Activated T-helper 17 cell treated with anti-CD3 and anti-CD28 coated beads, Interleukin-2, amount 50 U/mL, for 72 hours (primary cell): ENCODE measurements at regions not wholly inside any gene's neighbourhood (a gene's known extent, or its start where the extent isn't known, plus 50 kb on each side); places are given as distances from the start of the nearest gene placed in this dataset.
A peak's percentile ranks its signal among the peaks of the same experiment; 100 is the strongest.

Experiments used
- ATAC-seq: fragments of 150-1000 bp; cut with Tn5 transposase; replicated peaks from 2 replicates; pipeline ENCODE4 v1.10.0; 2021; ENCODE audit warnings: mild to moderate bottlenecking, moderate library complexity
- H3K27ac Mint-ChIP-seq: one replicate; pipeline ENCODE4 v1.8.0; 2022; ENCODE audit warnings: mixed read lengths
- H3K27me3 Mint-ChIP-seq: one replicate; pipeline ENCODE4 v1.8.0; 2022; ENCODE audit warnings: mixed read lengths
- H3K36me3 Mint-ChIP-seq: one replicate; pipeline ENCODE4 v1.8.0; 2022; ENCODE audit warnings: low read depth, mild to moderate bottlenecking, mixed read lengths
- H3K4me1 Mint-ChIP-seq: one replicate; pipeline ENCODE4 v1.8.0; 2022; ENCODE audit warnings: mixed read lengths
- H3K4me3 Mint-ChIP-seq: one replicate; pipeline ENCODE4 v1.8.0; 2022; ENCODE audit warnings: mild to moderate bottlenecking, mixed read lengths
- H3K9me3 Mint-ChIP-seq: one replicate; pipeline ENCODE4 v1.8.0; 2022; ENCODE audit warnings: mixed read lengths

DNA sequence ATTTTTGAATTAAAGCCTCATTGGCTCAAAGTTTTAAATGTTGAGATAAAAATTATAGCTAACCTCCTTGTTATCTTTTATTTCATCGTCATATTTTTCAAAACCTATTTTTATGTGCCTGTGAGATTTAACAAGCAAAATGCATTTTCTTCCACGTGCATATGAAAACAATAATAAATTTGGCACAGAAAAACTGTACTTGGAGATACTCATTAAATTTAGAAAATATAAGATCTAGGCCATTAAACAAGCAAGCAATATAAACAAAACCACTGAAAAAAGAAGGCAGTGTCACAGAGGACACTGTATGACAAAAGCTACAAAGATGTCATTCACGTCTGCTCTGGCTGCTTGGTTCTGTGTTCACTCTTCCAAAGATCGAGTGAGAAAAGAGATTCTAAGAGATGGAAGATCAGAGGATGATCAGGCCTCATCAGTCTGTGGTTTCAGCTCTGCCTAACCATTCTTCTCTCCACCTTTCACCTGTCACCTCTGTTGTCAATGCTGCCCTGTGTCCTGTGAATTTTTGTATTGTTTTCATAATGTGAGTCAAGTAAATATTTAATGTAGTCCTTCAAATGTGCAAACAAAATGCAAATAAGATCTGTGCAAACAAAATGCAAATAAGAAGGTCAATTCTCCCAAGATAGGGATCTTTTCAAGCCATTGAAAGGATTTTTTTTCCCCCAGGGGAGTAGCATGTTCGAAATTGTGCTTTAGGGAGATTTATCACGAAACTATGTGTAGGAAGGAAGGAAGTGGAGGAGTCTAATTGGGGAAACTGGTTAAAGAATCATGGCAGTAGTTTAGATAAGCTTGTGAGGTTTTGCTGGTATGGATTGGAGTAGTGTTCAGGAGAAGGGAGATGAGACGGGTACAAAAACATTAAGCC lies 138.7 kb upstream of the RBMS1 start:
- no peak for ATAC-seq

DNA sequence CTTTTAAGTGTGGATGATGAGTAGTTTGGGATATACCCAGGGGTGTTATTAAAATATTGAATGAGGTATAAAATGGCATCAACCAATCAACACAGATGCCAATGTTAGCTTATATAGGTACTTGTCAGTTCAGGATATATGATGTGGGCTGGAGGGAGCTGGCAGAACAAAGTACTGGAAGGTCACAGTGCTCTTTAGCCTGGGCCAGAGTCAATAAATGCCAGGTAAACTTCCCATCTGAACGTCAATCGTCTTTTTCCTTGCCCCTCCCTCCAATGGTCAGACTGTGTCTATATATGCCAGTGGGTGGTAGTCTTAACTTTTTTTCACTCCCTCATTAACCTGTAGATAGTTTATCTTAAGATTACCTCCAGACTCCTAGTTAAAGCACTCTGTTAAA lies 140.8 kb upstream of the RBMS1 start:
- peaks cover 5% of the 10 kb centered on the region for H3K27me3 Mint-ChIP-seq
- H3K36me3 Mint-ChIP-seq, result no peaks in the 10 kb centered on the region
- peaks cover 16% of the 10 kb centered on the region for H3K9me3 Mint-ChIP-seq
- no peak overlapping the region for H3K4me3 Mint-ChIP-seq
- H3K4me1 Mint-ChIP-seq, result peaks cover 4% of the 10 kb centered on the region
- no peak for ATAC-seq
- H3K27ac Mint-ChIP-seq, result no peak overlapping the region

More for the DNA sequence above, 138.7 kb upstream of the RBMS1 start:
- Mint-ChIP-seq H3K27ac (no peak overlapping the region), H3K36me3 (no peaks in the 10 kb centered on the region), H3K4me3 (no peak overlapping the region), H3K27me3 (peaks cover 5% of the 10 kb centered on the region), H3K4me1 (peaks cover 4% of the 10 kb centered on the region), H3K9me3 (peaks cover 6% of the 10 kb centered on the region)

DNA sequence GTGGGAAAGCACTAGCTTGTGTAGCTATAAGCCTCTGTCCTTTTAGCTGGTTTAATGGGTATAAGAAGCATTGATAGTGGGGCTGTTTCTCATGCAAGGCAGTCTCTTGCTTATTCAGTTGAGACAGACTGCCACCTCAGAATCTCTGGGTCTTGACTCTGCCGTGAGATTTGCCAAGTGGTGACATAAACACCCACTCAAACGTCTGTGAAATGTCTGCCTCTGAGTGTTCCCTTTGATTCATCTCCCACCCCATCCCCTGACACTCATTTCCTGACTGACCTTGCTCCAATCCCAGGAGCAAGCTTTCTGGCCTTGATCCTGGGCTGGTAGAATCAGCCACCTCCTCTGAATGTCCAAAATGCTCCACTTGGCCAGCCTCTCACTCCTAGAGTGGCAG lies 141.9 kb upstream of the RBMS1 start:
- no peak overlapping the region for H3K27ac Mint-ChIP-seq
- peaks cover 23% of the 10 kb centered on the region for H3K9me3 Mint-ChIP-seq
- peaks cover 4% of the 10 kb centered on the region for H3K4me1 Mint-ChIP-seq
- peak; percentile 19 for ATAC-seq
- H3K36me3 Mint-ChIP-seq, result no peaks in the 10 kb centered on the region
- no peak overlapping the region for H3K4me3 Mint-ChIP-seq
- H3K27me3 Mint-ChIP-seq, result peaks cover 6% of the 10 kb centered on the region

DNA sequence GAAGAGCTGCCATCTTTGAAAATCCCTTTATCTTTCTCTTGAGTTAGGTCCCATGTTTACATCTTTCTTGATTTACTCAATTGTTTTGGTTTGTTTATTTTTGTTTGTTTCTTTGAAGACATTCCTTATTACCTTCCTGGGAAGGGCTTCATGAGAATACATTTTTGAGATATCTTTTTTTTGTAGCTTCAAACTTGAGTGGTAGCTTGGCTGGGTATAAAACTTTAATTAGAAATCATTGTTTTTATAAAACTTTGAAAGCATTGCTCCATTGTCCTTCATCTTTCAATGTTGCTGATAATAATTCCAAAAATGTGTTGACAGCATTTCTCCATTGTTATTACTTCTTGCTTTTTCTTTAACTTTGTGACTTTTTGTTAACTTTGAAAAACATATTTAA lies 145.9 kb upstream of the RBMS1 start:
- no peak for ATAC-seq
- Mint-ChIP-seq H3K9me3 (peaks cover 25% of the 10 kb centered on the region), H3K36me3 (no peaks in the 10 kb centered on the region), H3K27me3 (peaks cover 5% of the 10 kb centered on the region), H3K4me3 (no peak overlapping the region), H3K27ac (no peak overlapping the region), H3K4me1 (no peaks in the 10 kb centered on the region)

DNA sequence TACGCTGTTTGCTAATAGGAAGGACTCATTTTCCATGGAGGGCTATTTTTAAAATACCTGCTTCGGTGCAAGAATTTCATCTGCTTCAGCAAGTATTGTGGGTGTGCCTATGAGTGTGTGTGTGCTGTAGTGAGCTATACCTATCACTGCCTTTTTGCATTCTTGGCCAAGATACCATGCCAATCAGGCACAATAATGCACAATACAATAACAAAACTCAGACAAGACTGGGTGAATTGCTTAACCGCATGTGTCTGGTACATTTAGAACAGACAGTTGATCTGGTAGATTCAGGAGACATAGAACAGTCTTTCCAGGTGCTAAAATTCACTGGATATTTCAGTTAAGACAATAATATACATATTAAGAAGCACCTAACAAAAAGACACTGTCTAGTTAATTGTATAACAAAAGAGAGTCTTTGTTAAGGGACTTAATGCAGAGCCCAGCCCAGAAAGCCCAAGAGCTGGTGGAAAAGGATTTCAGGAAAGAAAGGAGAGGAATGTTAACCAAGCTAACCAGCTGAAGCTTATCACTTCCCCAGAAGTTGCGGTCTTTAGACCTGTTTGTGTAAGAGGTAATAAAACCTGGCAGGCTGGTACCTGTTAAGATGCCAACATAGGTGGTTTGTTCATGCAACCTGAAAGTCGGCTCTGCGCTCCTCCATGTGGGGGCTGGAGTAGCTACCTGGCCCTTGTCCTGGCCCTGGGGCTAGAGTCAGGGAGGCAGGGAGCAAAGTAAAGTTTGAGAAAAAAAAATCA lies 153.3 kb upstream of the RBMS1 start:
- Mint-ChIP-seq H3K4me1 (no peaks in the 10 kb centered on the region), H3K27me3 (peaks cover 7% of the 10 kb centered on the region), H3K9me3 (no peaks in the 10 kb centered on the region), H3K27ac (no peak overlapping the region), H3K36me3 (no peaks in the 10 kb centered on the region), H3K4me3 (no peak overlapping the region)
- ATAC-seq, result no peak

DNA sequence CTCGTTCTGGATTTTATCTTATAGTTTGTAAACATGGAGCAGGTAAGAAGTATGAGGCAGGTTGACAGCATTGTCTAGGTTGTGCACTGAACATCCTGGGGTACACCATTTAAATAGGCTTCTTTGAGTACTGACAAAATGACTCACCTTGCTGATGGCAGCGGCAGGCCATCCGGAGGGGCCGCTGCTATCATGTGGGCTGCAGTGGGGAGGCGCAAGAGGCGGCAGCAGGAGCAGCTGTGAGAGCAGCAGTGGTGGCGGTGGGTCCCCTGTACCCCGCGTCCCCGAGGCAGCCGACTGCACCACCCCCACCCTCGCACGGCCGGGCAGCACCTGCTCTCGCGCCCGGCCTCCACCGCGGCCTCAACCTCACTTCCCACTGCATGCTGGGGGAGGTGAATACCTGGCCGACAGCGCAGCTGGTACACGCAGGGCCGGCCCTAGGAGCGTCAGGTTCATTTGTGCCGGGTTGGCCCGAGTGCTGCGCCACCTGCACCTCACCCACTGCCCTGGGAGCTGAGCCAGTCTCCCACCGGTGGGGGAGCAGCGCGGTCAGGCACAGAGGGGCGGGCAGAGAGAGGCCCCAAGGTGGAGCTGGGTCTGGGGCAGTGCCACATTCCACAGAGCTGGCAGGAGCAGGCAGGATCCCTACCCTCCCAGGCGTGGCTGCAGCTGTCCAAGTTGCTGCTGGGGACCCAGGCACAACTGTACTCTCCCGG lies 154.5 kb upstream of the RBMS1 start:
- no peaks in the 10 kb centered on the region for H3K36me3 Mint-ChIP-seq
- peaks cover 11% of the 10 kb centered on the region for H3K4me1 Mint-ChIP-seq
- H3K27me3 Mint-ChIP-seq, result peaks cover 7% of the 10 kb centered on the region
- no peak overlapping the region for H3K4me3 Mint-ChIP-seq
- H3K27ac Mint-ChIP-seq, result no peak overlapping the region
- H3K9me3 Mint-ChIP-seq, result no peaks in the 10 kb centered on the region
- no peak for ATAC-seq

DNA sequence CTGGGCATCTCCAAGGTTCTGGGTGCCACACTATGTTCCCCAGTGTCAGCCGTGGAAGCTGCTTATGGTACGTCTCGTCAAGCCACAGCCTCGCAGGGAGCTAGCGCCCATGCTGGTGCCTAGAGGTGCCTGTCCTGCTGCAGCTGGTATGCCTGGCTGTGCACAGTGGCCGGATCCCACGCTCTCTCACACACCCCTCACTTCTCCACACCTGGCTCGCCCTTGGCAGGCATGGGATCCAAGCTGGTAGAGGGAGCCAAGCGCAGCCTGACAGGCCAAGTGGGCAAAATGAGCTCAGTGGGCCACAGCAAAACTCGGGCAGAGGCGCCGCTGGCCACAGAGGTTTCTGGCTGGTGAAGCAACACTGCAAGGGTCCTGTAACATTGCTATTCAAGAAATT lies 156.1 kb upstream of the RBMS1 start:
- no peak overlapping the region for H3K27ac Mint-ChIP-seq
- H3K36me3 Mint-ChIP-seq, result no peaks in the 10 kb centered on the region
- no peak overlapping the region for H3K4me3 Mint-ChIP-seq
- peaks cover 11% of the 10 kb centered on the region for H3K4me1 Mint-ChIP-seq
- no peak for ATAC-seq
- peaks cover 3% of the 10 kb centered on the region for H3K27me3 Mint-ChIP-seq
- H3K9me3 Mint-ChIP-seq, result no peaks in the 10 kb centered on the region

DNA sequence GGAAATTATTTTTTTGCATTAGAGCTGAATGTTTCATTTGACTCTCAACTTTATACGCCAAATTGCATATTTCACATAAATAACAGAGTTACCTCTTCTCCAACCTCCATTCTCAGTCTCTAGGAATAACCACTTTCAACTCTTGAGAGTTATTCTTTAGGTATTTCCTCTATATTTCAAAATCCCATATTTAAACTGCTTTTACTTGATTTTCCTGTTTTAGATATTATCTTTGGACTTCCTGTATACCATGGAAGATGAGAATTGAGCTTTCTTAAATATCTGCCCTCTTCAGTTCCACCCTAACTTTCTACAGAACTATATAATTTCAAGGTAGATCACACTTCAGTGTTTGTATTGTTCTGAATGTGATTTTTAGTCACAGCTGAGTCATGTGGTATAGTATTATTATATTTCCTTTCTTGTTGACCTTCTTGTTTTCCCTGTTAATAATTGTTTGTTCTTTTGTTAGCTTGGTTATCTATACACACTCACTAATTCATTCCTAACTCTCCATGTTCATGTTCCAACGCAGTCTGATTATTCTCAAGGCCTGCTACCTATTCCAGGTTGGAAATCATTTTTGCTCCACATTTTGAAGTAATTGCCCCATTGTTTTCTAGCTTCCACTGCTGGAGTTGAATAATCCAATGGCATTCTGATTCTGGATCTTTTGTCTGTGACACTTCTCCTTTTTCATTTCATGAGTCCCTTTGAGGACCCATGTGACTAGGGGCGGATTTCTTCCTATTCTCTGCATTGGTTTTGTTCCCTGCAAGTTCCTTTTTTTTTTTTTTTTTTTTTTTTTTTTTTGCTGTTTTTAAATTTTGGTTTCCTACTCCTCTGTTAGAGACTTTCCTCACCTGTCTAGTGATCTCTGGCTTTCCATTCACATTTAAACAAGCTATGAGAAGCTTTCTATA lies 156.8 kb upstream of the RBMS1 start:
- no peak overlapping the region for H3K27ac Mint-ChIP-seq
- no peak for ATAC-seq
- no peaks in the 10 kb centered on the region for H3K36me3 Mint-ChIP-seq
- no peaks in the 10 kb centered on the region for H3K9me3 Mint-ChIP-seq
- peaks cover 3% of the 10 kb centered on the region for H3K27me3 Mint-ChIP-seq
- H3K4me3 Mint-ChIP-seq, result no peak overlapping the region
- H3K4me1 Mint-ChIP-seq, result peaks cover 11% of the 10 kb centered on the region

DNA sequence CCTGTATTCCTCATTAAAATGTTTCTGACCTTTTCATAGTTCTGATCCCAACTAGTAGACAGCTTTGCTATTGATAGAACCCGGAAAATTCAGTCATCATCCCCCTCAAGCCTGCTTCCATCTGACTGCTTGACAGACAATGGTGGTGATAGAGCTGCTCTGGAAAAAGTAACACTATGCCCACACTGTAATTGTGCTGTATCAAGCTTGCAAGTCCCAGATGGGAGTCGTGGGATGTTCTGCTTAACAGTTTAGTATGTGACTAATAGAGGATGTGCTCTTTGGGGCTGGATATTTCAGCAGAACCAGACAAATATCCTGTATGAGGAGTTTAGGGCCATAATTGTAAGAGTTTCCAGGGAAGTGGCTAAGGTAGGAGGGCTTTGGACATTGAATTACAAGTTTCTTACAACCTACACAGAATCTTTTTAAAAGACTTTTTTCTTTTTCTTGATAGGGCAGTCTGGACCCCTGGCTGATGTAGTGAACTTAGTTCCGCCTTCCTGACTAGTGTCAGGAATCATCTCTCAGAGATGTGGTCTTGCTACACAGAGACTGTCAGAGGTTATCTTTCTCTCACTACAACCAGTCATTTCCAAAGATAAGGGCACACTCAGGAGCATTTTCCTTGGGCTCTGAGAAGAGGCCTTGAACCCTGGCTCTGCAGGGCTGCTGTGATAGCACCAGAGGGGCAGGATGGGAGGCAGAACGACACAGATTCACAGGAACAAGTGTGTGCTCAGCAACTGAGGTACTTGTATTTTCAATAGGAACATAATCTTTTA lies 158.0 kb upstream of the RBMS1 start:
- peak; percentile 20 for ATAC-seq

DNA sequence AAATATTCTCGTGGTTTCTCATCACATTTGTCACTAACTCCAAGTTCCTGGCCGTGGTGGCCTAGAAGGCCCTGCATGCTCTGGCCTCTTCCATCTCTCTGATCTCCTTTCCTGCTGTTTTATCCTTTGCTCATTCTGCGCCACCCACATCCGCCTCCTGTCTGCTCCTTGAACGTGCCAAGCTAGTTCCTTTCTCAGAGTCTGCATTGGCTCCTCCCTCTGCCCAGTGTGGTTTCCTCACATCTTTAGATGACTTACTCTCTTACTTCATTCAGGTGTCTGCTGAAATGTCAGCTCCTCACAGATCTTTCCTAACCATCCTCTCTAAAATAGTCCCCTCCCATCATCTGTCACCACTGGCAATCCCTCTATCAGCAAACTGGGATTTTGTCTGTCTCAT lies 158.6 kb upstream of the RBMS1 start:
- ATAC-seq, result peak; percentile 99
- peak overlapping the region; percentile 49 for H3K4me3 Mint-ChIP-seq
- peaks cover 9% of the 10 kb centered on the region for H3K27me3 Mint-ChIP-seq
- H3K27ac Mint-ChIP-seq, result peak overlapping the region; percentile 53
- no peaks in the 10 kb centered on the region for H3K9me3 Mint-ChIP-seq
- H3K4me1 Mint-ChIP-seq, result peaks cover 11% of the 10 kb centered on the region
- no peaks in the 10 kb centered on the region for H3K36me3 Mint-ChIP-seq

More for the DNA sequence above, 158.0 kb upstream of the RBMS1 start:
- Mint-ChIP-seq H3K4me1 (peaks cover 11% of the 10 kb centered on the region), H3K4me3 (peak overlapping the region; percentile 49), H3K27me3 (peaks cover 6% of the 10 kb centered on the region), H3K27ac (peak overlapping the region; percentile 53), H3K36me3 (no peaks in the 10 kb centered on the region), H3K9me3 (no peaks in the 10 kb centered on the region)

DNA sequence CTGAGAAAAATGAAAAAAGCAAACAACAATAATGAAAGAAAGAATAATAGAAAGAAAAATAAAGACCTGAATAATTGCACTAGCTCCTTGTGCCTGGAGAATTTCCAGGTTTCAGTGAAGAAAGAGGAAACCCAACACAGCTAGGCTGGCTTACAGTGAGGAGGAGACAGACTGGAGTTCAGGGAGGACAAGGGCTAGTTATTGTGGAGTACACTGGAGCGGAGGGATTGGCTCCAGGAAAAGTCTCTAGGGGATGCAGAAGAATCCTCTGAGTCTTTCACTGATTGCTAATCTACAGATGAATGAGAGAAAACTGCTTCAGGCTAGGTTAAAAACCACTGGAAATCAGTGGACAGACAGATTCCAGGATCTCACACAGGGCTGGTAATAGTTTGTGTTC lies 163.6 kb upstream of the RBMS1 start:
- Mint-ChIP-seq H3K36me3 (no peaks in the 10 kb centered on the region), H3K4me1 (peaks cover 8% of the 10 kb centered on the region), H3K27ac (no peak overlapping the region), H3K27me3 (peaks cover 9% of the 10 kb centered on the region), H3K4me3 (no peak overlapping the region), H3K9me3 (no peaks in the 10 kb centered on the region)
- no peak for ATAC-seq

DNA sequence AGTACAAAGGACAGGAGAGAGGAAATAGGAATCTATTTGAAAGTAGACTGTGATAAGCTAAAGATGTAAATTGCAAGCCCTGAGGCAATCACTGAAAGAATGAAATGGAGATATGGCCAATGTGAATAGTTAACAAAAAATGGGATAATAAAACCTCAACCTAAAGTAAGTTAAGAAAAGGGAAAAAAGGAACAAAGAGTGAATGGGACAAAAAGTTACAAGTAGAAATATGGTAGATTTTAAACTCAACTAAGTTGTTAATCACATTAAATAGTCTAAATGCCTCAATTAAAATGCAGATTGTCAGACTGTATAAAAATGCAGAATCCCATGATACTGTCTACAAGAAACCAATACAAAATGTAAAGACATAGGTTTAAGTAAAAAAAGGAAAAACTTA lies 165.2 kb upstream of the RBMS1 start:
- H3K4me1 Mint-ChIP-seq, result no peaks in the 10 kb centered on the region
- no peak for ATAC-seq
- no peaks in the 10 kb centered on the region for H3K9me3 Mint-ChIP-seq
- peaks cover 9% of the 10 kb centered on the region for H3K27me3 Mint-ChIP-seq
- H3K27ac Mint-ChIP-seq, result no peak overlapping the region
- no peak overlapping the region for H3K4me3 Mint-ChIP-seq
- no peaks in the 10 kb centered on the region for H3K36me3 Mint-ChIP-seq

DNA sequence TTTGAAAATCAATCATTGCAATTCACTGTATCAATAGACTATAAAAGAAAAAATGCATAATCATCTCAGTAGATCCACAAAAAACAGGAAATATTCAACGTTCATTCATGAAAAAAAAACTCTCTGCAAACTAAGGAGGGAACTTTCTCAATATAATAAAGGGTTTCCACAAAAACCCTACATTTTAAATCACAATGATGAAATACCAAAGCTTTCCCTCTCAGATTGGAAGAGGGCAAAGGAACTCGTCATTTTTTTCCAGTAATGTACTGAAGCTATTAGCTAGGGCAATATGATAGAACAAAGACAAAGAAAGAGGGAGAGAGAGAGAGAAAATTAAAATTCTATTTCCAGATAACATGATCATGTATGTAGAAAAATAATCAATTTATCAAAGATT lies 167.1 kb upstream of the RBMS1 start:
- H3K4me1 Mint-ChIP-seq, result no peaks in the 10 kb centered on the region
- no peak overlapping the region for H3K4me3 Mint-ChIP-seq
- H3K9me3 Mint-ChIP-seq, result no peaks in the 10 kb centered on the region
- peaks cover 9% of the 10 kb centered on the region for H3K27me3 Mint-ChIP-seq
- no peak for ATAC-seq
- H3K36me3 Mint-ChIP-seq, result no peaks in the 10 kb centered on the region
- H3K27ac Mint-ChIP-seq, result no peak overlapping the region
